ENCODE measurements at regions not wholly inside any gene's neighbourhood (a gene's known extent, or its start where the extent isn't known, plus 50 kb on each side); places are given as distances from the start of the nearest gene placed in this dataset.

DNA sequence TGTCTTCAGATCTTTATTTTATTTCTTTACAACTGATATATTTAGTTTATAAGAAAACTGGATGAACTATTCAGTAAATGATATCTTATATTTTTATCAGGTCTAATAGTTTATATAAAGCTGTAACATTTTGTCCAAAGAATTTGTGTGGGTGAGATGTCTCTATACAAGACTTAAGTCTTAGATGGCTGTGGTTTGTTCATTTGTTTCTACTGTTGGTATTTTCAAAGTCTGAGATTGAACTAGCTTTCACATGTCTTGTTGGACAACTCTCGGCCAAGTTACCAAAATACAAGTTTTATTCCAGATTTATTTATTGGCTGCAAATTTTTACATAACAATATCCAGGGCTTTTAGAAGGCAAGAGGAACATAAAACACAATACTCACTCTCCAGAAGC is 286.0 kb downstream of the NR2F1-AS1 start:
- TF ChIP-seq, protein P1, sequence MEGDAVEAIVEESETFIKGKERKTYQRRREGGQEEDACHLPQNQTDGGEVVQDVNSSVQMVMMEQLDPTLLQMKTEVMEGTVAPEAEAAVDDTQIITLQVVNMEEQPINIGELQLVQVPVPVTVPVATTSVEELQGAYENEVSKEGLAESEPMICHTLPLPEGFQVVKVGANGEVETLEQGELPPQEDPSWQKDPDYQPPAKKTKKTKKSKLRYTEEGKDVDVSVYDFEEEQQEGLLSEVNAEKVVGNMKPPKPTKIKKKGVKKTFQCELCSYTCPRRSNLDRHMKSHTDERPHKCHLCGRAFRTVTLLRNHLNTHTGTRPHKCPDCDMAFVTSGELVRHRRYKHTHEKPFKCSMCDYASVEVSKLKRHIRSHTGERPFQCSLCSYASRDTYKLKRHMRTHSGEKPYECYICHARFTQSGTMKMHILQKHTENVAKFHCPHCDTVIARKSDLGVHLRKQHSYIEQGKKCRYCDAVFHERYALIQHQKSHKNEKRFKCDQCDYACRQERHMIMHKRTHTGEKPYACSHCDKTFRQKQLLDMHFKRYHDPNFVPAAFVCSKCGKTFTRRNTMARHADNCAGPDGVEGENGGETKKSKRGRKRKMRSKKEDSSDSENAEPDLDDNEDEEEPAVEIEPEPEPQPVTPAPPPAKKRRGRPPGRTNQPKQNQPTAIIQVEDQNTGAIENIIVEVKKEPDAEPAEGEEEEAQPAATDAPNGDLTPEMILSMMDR (IDR thresholded peaks at IDR 0.05; ENCODE audit: extremely low read depth in 1 of 2, insufficient read depth in 1 of 2, low read depth in 1 of 2, low read length in 2 of 2): no peak
- no peak for TF ChIP-seq POLR2AphosphoS5 (IDR thresholded peaks at IDR 0.05; ENCODE audit: insufficient read depth, low read depth, low read length)
- TF ChIP-seq POLR2A (IDR thresholded peaks at IDR 0.05; ENCODE audit: low read depth, low read length): no peak
- TF ChIP-seq EZH2 (IDR thresholded peaks at IDR 0.05; ENCODE audit: borderline replicate concordance, low read depth, low read length, severe bottlenecking): no peak
- TF ChIP-seq, protein P2, sequence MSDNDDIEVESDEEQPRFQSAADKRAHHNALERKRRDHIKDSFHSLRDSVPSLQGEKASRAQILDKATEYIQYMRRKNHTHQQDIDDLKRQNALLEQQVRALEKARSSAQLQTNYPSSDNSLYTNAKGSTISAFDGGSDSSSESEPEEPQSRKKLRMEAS (IDR thresholded peaks at IDR 0.05; ENCODE audit: insufficient read depth, insufficient read length): no peak
- no peak for TF ChIP-seq GATA2 (IDR thresholded peaks at IDR 0.05; ENCODE audit: insufficient read depth, insufficient read length, low read depth, low read length)
- TF ChIP-seq MYC (IDR thresholded peaks at IDR 0.05; ENCODE audit: low read depth, low read length): no peak
- no peak for TF ChIP-seq FOS (IDR thresholded peaks at IDR 0.05; ENCODE audit: borderline replicate concordance, insufficient read depth, low read length)
- TF ChIP-seq JUN (IDR thresholded peaks at IDR 0.05; ENCODE audit: borderline replicate concordance, insufficient read depth, insufficient read length, low read depth): no peak

Measured in endothelial cell of umbilical vein (primary cell).